Frontal cortex (tissue), 3 donors: ENCODE measurements at regions not wholly inside any gene's neighbourhood (a gene's known extent, or its start where the extent isn't known, plus 50 kb on each side); places are given as distances from the start of the nearest gene placed in this dataset.
"Not testable (repeated sequence)": the region's sequence is repeated elsewhere in the genome, so short reads cannot be mapped to it uniquely, and the experiment has no call there.

Experiments
- DNase-seq, 2 donors: peaks; one replicate each; pipeline ENCODE4 v3.0.0; 2012; ENCODE audit warnings: low spot score in 2 of 2
- FAIRE-seq: peaks from 2 replicates; lab custom pipeline; 2012; peaks lifted over from hg19 to GRCh38; lab: Jason Lieb, UNC
- donor health status: control.
- donor health status: control.
- donor health status: control.

DNA sequence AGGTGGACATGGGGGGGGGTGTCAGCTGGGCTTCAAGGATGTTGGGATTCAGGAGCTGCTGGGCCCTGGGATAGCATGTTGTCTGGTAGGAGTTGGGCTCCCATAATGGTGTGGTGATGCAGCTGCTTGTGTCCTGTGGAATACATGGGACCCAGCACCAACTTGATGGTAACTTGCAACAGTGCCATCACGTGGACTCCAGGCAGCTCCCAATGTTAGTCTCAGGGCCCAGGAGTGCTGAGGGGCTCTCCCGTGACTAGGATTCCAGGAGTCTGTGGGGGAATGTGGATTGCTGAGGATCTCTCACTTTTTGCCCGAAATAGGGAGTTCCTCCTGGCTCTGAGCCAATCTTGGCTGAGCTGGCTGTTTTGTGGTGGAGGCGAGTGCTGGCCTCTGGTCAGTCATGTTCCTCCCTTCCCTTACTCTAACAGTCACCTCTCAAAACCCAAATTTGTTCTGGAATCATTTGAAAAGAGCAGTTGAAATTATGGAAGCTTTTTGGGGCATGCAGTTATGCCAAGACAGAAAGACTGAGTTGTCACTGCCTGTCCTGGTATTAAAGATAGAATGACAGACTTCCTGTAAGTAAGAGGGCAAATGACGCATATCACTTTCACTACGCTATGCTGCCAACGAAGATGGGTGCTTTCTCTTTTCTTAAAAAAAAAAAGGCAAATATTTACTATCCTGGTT is 607.1 kb downstream of the ADCYAP1 start:
- DNase-seq: no peak
- no peak for FAIRE-seq

DNA sequence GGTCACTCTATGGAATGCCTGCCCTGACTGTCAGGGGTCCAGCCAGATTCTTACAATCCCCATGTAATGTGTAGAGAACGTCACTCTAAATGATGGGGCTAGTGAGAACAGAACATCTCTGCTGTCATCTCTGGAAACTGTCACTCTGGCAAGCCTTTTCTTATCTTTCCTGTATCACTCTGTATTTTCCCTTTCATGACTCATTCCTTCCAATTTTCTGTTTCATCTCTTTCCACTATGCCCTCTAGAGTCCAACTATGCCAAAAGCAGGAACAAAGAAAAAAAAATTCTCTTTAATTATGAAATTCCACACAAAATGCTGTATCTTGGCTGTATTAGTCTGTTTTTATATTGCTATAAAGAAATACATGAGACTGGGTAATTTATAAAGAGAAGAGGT is 608.8 kb downstream of the ADCYAP1 start:
- FAIRE-seq (no peak), DNase-seq (no peak)

DNA sequence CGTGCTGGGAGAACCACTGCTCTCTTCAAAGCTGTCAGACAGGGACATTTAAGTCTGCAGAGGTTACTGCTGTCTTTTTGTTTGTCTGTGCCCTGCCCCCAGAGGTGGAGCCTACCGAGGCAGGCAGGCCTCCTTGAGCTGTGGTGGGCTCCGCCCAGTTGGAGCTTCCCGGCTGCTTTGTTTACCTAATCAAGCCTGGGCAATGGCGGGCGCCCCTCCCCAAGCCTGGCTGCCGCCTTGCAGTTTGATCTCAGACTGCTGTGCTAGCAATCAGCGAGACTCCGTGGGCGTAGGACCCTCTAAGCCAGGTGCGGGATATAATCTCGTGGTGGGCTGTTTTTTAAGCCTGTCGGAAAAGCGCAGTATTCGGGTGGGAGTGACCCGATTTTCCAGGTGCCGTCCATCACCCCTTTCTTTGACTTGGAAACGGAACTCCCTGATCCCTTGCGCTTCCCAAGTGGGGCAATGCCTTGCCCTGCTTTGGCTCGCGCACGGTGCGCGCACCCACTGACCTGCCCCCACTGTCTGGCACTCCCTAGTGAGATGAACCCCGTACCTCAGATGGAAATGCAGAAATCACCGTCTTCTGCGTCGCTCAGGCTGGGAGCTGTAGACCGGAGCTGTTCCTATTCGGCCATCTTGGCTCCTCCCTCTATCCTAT is 617.0 kb downstream of the ADCYAP1 start:
- DNase-seq, FAIRE-seq: not testable (repeated sequence)

DNA sequence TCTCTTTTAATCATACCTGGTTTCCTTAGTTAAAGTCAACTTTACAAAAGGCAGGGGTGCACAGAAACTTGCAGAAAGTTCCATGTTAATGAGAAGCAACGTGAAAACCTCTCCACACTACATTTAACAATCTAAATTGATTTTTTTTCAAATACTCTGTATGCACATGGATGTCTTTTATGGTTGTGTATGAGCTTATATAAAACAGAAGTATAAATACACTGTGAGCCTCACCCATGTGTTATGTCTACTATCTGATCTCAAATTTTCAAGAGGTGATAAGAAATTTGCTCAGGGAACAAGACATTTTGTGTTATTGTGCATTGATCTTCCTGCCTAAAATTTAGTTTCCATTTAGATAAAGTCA is 617.6 kb downstream of the ADCYAP1 start:
- DNase-seq (no peak), FAIRE-seq (no peak)

DNA sequence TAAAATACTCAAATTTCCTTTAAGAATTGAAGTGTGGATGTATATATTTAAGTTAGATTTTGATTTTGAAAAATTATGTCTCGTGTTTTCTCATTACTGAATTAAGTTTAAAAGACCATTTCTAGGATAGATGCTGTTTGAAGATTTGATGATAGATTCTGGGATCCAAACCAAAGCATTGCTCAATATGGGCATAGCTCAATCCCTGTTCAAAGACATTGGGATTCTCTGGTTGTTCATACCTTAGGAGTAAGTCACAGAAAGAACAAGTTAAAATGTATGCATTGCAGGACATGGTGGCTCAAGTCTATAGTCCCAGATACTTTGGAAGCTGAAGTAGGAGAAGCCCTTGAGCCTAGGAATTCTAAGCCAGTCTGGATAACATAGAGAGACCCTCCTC is 622.3 kb downstream of the ADCYAP1 start:
- FAIRE-seq (no peak), DNase-seq (no peak)

DNA sequence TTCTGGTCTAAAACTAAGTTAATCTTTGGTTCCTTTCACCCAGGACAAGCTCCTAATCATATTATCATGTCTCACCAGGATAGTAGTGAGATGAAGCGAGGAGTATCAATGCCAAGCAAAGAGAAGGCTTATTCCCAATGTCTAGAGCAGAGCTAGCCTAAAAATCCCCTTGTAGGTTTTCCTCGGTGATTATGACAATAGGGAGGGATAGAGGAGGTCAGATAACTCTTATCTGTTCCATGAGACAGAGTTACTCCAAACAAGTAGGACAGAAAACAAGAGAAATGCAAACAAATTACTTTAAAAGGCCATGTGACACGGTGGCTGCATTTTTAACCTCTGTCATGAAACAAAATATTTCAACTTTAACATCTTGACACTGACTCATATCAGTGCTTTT is 623.1 kb downstream of the ADCYAP1 start:
- no peak for DNase-seq
- FAIRE-seq: no peak

DNA sequence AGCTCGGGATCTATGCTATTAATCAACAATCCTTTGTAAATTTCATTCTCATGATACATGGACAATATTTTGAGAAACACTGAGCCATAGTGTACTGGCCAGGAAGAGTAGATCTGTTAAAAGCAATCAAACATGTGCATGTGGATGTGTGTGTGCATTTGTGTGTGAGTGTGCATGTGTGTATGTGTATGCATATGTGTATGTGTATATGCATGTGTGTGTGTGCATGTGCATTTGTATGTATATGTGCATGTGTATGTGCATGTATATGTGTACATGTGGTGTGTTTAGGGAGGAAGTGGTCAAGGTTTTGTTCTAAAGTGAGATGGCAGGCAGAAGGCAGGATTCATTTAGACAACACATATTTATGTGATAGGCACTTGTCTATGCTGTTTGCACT is 623.8 kb downstream of the ADCYAP1 start:
- DNase-seq (no peak), FAIRE-seq (no peak)

DNA sequence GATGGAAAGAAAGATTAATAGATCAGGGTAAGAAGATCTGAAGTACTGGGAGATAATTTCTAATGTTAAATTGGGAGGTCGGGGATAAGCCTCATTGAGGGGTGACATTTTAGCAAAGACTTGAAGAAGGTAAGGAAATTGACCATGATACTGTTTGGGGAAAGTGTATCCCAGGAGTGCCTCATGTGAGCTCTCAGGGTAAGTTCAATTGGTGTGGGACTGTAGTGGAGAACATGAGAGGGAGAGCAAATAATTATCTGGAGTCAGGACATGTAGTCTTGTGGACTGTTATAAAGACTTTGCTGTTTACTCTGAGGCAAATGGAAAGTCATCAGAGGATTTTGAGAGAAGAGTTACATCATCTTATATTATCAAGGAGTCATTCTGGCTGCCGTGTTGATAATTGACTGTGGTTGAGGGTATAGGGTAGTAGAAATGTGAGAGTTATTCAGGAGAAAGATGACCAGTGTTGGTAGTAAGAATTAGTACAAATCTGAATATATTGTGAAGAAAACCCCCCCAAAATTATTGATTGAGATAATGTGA is 624.4 kb downstream of the ADCYAP1 start:
- FAIRE-seq (no peak), DNase-seq (no peak)

DNA sequence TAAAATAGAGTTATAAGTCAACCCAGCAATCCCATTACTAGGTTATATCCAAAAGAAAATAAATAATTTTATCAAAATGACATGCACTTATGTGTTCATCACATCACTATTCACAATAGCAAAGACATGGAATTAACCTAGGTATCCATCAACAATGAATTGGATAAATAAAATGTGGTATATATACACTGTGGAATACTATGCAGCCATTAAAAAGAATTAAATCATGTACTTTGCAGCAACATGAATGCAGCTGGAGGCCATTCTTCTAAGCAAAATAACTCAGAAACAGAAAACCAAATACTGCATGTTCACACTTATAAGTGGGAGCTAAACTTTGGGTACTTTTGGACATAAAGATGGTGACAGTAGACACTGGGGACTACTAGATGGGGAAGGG is 626.0 kb downstream of the ADCYAP1 start:
- no peak for FAIRE-seq
- no peak for DNase-seq

DNA sequence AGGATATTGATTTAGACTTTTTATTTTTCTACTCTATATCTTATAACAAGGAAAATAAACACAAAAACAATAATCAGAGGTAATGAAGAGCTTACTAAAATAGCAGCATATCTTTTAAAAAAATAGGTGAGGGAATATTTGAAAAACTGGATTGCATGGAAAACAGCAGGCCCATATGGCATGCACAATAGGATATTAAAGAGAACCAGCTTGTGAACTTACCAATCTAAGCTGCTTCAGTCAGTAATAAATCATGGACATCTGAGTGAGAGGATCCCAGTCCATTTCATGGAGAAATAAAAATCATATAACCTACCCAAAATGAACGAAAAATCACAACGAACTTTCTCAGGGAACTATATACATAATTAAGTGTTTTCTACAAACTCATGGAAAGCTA is 634.6 kb downstream of the ADCYAP1 start:
- FAIRE-seq (no peak), DNase-seq (no peak)

DNA sequence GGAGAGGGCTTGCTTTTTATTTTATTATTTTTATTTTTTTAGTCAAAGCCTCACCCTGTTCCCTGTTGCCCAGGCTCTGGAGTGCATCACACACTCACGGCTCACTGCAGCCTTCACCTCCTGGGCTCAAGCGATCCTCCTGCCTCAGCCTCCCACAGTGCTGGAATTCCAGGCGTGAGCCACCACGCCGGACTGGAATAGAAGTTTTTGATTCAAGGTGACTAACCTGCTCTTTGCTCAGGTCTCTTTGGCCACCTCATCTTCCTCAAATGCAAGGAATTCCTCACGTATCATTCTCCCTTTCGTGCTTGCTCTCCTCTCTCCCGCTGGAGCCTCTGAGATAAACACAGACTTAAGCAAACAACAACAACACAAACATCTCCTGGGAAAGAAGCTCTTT is 636.8 kb downstream of the ADCYAP1 start:
- DNase-seq: no peak
- FAIRE-seq: no peak

DNA sequence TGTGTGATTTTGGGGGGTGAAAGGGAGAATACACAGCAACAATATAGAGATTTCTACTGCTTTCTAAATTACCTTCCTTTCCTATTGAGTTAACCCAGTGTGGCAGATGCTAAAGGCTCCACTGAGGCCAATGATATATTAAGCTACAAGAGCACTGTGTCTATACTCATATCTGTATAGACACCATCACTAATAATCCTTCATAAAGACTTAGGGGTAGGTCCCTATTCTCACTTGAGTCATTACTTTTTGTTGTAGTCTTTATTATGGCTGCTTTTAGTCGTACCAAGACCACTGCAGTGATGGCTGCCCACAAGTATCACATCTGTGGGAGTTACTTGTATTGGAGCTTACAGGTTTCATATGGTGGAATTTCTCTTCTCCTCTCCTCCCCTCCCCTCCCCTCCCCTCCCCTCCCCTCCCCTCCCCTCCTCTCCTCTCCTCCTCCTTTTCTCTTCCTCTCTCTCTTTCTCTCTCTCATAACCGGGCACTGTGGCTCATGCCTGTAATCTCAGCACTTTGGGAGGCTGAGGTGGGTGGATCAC is 637.6 kb downstream of the ADCYAP1 start:
- no peak for FAIRE-seq
- no peak for DNase-seq

DNA sequence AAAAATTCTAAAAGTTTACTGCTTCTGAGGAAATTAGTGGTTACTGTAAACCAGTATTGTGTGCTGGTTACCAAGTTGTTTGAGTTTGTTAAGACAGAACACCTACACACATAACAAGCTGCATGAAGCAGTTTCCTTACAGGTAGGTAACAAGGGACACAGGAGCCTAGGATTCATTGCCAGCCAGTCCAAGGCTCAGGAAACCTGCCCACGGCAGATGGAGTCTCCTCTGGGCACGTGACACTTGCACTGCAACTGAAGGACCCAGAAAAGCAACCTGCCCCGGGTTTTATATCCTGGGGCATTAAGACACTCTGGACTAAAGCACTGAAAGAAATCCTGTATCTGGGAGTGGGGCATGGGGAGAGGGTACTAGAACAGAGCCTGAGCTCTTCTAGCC is 639.3 kb downstream of the ADCYAP1 start:
- FAIRE-seq (no peak), DNase-seq (no peak)

DNA sequence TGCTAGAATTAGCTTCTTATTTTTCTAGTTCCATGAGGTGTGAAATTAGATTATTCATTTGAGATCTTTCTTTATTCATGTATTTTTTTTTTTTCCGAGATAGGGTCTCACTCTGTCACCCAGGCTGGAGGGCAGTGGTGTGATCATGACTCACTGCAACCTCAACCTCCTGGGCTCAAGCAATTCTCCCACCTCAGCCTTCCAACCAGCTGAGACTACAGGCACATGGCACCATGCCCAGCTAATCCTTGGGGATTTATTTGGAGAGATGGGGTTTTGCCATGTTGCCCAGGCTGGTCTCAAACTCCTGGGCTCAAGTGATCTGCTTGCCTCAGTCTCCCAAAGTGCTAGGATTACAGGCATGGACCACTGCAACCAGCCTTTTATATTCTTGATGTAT is 653.0 kb downstream of the ADCYAP1 start:
- DNase-seq, FAIRE-seq: not testable (repeated sequence)

DNA sequence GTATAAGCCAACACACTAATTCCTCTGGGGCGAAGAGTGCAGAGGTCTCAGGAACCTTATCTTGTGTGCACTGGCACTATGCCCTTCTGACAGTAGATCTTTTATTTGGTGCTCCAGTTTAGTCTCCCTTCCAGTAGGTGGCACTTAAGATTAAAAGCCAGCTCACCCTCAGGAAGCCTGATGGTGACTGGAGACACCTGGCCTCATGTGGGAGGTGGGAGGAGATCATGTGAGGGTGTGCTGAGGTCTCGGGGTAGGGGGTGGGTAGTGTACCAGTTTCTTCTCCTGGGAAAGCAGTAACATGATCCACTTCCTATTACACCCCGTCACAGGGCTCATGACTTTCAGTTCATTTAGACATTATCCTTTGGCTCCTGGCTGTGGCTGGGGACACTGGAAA is 654.9 kb downstream of the ADCYAP1 start:
- DNase-seq: no peak
- FAIRE-seq: no peak

DNA sequence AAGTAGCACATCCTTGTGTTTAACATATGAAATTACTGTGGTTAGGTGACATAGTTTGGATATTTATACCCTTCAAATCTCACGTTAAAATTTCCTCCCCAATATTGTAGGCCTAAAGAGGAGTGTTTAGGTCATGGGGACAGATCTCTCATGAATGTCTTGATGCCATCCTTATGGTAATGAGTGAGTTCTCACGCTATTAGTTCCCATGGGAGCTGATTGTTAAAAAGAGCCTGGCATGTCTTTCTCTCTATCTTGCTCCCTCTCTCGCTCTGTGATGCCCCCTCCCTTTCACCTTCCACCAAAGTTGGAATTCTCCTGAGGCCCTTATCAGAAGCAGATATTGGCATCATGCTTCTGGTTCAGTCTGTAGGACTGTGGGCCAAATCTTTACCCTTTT is 660.1 kb downstream of the ADCYAP1 start:
- no peak for FAIRE-seq
- DNase-seq: no peak

DNA sequence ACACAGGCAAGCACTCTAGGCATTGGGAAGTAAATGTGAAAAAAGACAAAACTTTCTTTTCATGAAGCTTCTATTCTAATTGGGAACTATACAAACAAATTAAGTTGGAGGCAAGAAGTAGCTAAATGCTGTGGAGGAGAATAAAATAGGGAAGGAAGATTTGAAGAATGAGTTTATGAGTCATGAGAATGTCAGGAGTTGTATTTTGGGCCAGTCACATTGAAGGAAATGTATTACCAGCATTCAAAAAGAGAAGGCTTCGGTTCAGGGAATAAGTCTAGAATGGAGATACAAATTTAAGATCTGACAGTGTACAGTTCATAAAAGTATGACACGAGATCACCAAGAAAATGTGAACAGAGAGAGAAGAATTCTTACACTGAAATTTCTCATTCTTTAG is 666.5 kb downstream of the ADCYAP1 start:
- DNase-seq: no peak

DNA sequence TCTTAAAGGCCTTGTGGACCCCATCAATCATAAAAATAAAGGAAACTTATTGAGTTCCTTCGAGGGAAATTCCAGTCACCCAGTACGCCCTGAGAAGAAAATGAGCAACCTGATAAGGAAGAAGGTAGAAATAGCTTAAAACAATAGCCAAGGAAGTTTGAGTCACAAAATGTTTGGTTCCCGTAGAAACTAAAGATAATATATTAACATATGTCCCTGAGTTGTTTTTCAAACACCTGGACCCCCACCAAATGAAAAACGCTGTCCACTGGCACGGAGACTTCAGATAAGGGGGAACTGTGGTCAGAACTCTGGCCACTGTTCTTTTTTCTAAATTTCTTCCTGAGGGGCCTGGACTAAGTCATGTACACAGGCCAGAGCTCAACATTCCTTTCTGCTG is 669.1 kb downstream of the ADCYAP1 start:
- FAIRE-seq (no peak), DNase-seq (no peak)

More for the DNA sequence above, 666.5 kb downstream of the ADCYAP1 start:
- FAIRE-seq: no peak

DNA sequence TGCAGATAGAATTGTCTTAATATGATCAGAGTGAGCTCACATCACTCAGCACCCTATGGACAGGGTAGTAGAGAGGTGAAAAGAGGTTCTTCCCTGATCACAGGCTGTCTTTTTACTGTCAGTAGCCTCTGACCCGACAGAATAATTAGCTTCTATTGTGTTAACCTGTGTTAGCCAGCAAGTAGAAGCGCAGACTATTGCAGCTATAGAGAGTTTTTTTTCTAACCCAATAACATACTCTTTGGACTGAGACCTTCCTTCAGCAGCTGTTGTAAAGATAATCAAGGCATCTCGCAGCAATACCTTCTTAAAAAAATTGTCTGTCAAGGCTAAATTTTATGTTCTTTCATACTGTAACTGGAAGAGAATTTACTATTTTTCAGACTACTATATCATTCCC is 670.4 kb downstream of the ADCYAP1 start:
- DNase-seq (no peak), FAIRE-seq (no peak)

DNA sequence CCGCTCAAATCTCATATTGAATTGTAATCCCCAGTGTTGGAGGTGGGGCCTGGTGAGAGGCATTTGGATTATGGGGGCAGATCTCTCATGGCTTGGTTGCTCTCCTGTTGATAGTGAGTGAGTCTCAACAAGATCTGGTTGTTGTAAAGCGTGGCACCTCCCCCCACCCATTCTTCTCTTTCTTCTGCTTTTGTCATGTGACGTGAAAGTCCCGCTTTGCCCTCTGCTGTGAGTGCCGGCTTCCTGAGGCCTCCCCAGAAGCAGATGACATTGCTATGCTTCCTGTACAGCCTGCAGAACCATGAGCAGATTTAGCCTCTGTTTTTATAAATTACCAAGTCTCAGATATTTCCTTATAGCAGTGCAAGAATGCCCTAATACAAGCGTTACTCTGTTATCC is 673.8 kb downstream of the ADCYAP1 start:
- DNase-seq (no peak), FAIRE-seq (no peak)

DNA sequence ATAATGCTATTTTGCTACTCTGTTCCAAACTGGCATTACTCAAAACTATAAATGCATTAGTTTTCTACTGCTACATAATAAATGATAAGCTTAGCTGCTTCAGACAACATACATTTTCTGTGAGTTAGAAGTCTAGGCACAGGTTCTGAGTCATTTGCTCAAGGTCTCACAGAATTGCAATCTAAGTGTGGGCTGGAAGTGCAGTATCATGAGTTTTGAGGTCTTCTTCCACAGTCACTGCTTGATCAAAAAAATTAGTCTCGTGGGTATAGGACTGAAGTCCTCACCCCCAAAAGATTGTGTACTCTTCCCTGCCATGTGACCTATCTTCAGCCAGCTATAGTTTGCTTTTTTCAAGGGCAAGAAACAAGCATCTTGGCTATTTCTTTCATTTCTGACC is 676.9 kb downstream of the ADCYAP1 start:
- FAIRE-seq (no peak), DNase-seq (no peak)
